LNCaP clone FGC (cell line): ENCODE measurements at regions not wholly inside any gene's neighbourhood (a gene's known extent, or its start where the extent isn't known, plus 50 kb on each side); places are given as distances from the start of the nearest gene placed in this dataset.

Experiments used
- DNase-seq: peaks from one replicate; pipeline ENCODE4 v3.0.0-alpha.2; 2011; ENCODE audit warnings: low read depth
- H3K4me3 ChIP-seq: 2 replicates; pipeline ENCODE4 v1.5.1; 2011; ENCODE audit warnings: mild to moderate bottlenecking, low read depth, low read length, control low read depth
- CTCF ChIP-seq: IDR thresholded peaks from 2 replicates; pipeline ENCODE4 v1.5.1; 2012; ENCODE audit warnings: mild to moderate bottlenecking; ENCODE audit not compliant: control insufficient read depth, insufficient read depth; ENCODE audit errors: extremely low read depth

DNA sequence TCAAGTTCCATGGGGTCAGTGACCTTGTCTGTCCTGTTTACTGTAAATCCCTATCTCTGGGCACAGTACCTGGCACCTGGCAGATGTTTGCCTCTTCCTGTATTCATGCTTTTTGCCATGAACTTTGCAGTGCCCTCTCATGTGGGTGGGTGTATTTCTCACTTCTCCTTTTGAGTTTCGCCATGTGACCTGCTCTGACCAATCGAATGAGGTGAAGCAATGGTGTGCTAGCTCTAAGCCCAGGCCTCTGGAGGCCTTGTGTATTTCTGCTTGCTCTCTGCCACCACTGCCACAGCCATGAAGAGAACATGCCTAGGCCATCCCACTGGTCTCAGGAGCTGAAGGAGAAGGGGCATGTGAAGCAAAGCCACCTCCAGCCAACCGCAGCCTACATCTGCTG is 185.5 kb upstream of the ZC3H12A start:
- no peak for DNase-seq
- H3K4me3 ChIP-seq, result no peak overlapping the region
- no peak for TF ChIP-seq CTCF

DNA sequence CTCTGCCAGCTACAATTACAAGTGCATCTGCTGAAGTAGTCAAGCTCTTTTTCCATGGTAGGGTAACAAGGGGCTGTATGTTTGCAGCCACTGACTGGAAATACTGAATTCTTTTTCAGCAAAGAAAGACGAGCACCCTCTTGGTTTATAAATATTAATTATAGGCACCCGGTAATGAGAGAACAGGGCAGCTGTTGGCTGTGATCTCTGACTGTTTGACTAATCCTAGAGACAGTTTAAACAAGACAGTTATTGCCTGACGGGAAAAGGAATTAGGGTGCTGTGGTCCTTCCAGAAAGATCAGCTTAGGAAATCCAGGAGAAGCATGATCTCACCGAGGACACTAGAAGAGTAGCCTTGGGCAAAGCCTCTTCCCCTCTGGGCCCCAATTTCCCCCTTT is 183.7 kb upstream of the ZC3H12A start:
- no peak for TF ChIP-seq CTCF
- no peak overlapping the region for H3K4me3 ChIP-seq

GRCh38 chr1:37292789-37293188 is 181.6 kb upstream of the ZC3H12A start:
- no peak for TF ChIP-seq CTCF
- no peak for DNase-seq
- no peak overlapping the region for H3K4me3 ChIP-seq

More for the DNA sequence above, 183.7 kb upstream of the ZC3H12A start:
- DNase-seq, result no peak

- no peak overlapping the region for H3K4me3 ChIP-seq
- no peak for DNase-seq
- TF ChIP-seq CTCF, result no peak
Observed at GRCh38 chr1:37294096-37294495, 180.3 kb upstream of the ZC3H12A start.

DNA sequence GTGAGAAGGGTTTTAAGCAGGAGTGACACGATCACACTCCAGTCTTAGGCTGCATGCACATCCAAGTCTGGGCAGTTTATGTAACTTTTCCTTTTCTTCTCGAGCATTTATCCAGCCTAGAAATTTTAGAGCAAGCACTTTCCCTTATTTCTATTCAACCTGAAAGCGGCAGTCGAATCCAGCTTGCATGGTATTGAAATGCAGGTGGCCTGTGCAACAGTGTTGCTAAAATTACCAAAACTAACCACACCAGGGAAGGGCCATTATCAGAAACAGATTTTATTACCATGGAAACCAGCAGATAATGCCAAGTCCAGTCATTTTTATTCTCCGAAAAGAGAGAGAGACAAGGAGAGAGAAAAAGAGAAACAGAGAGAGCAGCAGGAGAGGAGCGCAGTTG is 179.9 kb upstream of the ZC3H12A start:
- TF ChIP-seq CTCF, result no peak
- no peak for DNase-seq
- no peak overlapping the region for H3K4me3 ChIP-seq

GRCh38 chr1:37298769-37299168 is 175.6 kb upstream of the ZC3H12A start:
- H3K4me3 ChIP-seq, result no peak overlapping the region
- no peak for TF ChIP-seq CTCF
- no peak for DNase-seq

- TF ChIP-seq CTCF, result no peak
- no peak overlapping the region for H3K4me3 ChIP-seq
- no peak for DNase-seq
Observed at GRCh38 chr1:37299216-37299615, 175.2 kb upstream of the ZC3H12A start.
